Stomach (tissue), 4 donors: ENCODE measurements at regions not wholly inside any gene's neighbourhood (a gene's known extent, or its start where the extent isn't known, plus 50 kb on each side); places are given as distances from the start of the nearest gene placed in this dataset.

Source experiments
- CTCF ChIP-seq, 7 experiments: fragments of 450-650 bp in 4 of 7; fragments of 200-600 bp in 3 of 7; sonication (generic) in 3 of 7; IDR thresholded peaks; one replicate each; pipeline ENCODE4 v1.5.1; 2016 to 2019; ENCODE audit warnings: antibody characterized with exemption in 7 of 7, control low read depth in 2 of 7, mild to moderate bottlenecking in 1 of 7
- POLR2AphosphoS5 ChIP-seq, 3 donors: sonication (generic); formaldehyde crosslinking; IDR thresholded peaks; one replicate each; pipeline ENCODE4 v1.6.1; 2016; ENCODE audit warnings: antibody characterized with exemption in 3 of 3

- TF ChIP-seq CTCF (IDR thresholded peaks at IDR 0.05) (no peak), POLR2AphosphoS5 (IDR thresholded peaks at IDR 0.05) (no peak)
These were observed 319.8 kb upstream of the SPAG17 start for GRCh38 chr1:118504867-118505266.
